RKO (cell line): ENCODE measurements at regions not wholly inside any gene's neighbourhood (a gene's known extent, or its start where the extent isn't known, plus 50 kb on each side); places are given as distances from the start of the nearest gene placed in this dataset.
"Not testable (repeated sequence)": the region's sequence is repeated elsewhere in the genome, so short reads cannot be mapped to it uniquely, and the experiment has no call there.

Experiments used
- DNase-seq: peaks from one replicate; pipeline ENCODE4 v3.0.0-alpha.2; 2016; ENCODE audit warnings: low spot score

- DNase-seq = not testable (repeated sequence)
Observed at GRCh38 chr16:29199626-29200025, 206.9 kb downstream of the NPIPB11 start.

GRCh38 chr16:29198731-29199521 lies 207.6 kb downstream of the NPIPB11 start:
- no peak for DNase-seq

GRCh38 chr16:29198231-29198630 lies 208.3 kb downstream of the NPIPB11 start:
- DNase-seq = no peak

- DNase-seq = not testable (repeated sequence)
Observed at GRCh38 chr16:29197494-29198100, 208.9 kb downstream of the NPIPB11 start.

- not testable (repeated sequence) for DNase-seq
Observed at GRCh38 chr16:29196746-29197145, 209.8 kb downstream of the NPIPB11 start.

- DNase-seq = not testable (repeated sequence)
Observed at GRCh38 chr16:29195116-29195872, 210.4 kb downstream of the LAT start.

- not testable (repeated sequence) for DNase-seq
Observed at GRCh38 chr16:29194185-29194844, 209.5 kb downstream of the LAT start.

GRCh38 chr16:29193634-29194033 lies 208.8 kb downstream of the LAT start:
- DNase-seq = not testable (repeated sequence)

- DNase-seq = not testable (repeated sequence)
Observed at GRCh38 chr16:29193248-29193574, 208.4 kb downstream of the LAT start.

- no peak for DNase-seq
Observed at GRCh38 chr16:29192329-29193247, 207.7 kb downstream of the LAT start.

- DNase-seq = not testable (repeated sequence)
Observed at GRCh38 chr16:29191636-29192180, 206.9 kb downstream of the LAT start.

GRCh38 chr16:29190553-29191431 lies 205.9 kb downstream of the LAT start:
- not testable (repeated sequence) for DNase-seq

- DNase-seq = not testable (repeated sequence)
Observed at GRCh38 chr16:29188806-29189205, 204.0 kb downstream of the LAT start.

GRCh38 chr16:29186306-29187220 lies 201.7 kb downstream of the LAT start:
- DNase-seq = not testable (repeated sequence)

- not testable (repeated sequence) for DNase-seq
Observed at GRCh38 chr16:29185872-29186271, 201.0 kb downstream of the LAT start.

GRCh38 chr16:29184738-29185438 lies 200.0 kb downstream of the LAT start:
- DNase-seq = peak; percentile 28

GRCh38 chr16:29182940-29183868 lies 198.4 kb downstream of the LAT start:
- not testable (repeated sequence) for DNase-seq
